NCI-H2171 (cell line): ENCODE measurements at regions not wholly inside any gene's neighbourhood (a gene's known extent, or its start where the extent isn't known, plus 50 kb on each side); places are given as distances from the start of the nearest gene placed in this dataset.
"Not testable (repeated sequence)": the region's sequence is repeated elsewhere in the genome, so short reads cannot be mapped to it uniquely, and the experiment has no call there.

Experiments
- DNase-seq: peaks from one replicate; lab custom pipeline; 2025; lab: John Stamatoyannopoulos, UW

DNA sequence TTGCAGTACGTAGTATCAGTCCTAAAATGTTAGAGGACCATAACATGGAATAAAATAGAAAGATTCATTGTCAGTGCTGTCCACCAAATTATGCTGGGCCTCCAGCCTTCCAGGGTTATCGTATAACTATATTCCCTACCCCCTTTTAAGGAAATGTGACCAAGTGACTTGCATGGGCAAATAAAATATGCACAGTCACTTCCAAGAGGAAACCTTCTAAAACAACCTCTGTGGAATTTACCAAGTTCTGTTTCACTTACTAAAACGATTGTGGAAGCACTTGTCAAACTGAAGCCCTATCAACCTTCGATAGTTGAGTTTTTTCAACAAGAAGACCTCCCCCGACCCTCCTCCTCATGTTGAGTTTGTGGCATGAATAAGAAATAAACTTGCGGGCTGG lies 345.4 kb upstream of the C16orf82 start:
- no peak for DNase-seq

DNA sequence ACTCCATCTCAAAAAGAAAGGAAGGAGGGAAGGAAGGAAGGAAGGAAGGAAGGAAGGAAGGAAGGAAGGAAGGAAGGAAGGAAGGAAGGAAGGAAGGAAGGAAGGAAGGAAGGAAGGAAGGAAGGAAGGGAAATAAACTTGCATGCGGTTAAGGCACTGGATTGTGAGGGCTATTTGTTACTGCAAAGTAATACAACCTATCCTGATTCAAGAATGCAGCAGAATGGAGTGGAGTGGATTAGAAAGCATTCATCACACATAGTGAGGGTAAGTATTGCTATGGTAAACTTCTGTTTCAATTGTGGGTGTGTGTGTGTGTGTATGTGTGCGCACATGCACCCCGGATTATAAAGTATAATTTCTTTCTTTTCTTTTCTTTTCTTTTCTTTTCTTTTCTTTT lies 344.8 kb upstream of the C16orf82 start:
- not testable (repeated sequence) for DNase-seq

GRCh38 chr16:26724189-26724588 lies 342.5 kb upstream of the C16orf82 start:
- no peak for DNase-seq

GRCh38 chr16:26727848-26728247 lies 338.9 kb upstream of the C16orf82 start:
- no peak for DNase-seq

DNA sequence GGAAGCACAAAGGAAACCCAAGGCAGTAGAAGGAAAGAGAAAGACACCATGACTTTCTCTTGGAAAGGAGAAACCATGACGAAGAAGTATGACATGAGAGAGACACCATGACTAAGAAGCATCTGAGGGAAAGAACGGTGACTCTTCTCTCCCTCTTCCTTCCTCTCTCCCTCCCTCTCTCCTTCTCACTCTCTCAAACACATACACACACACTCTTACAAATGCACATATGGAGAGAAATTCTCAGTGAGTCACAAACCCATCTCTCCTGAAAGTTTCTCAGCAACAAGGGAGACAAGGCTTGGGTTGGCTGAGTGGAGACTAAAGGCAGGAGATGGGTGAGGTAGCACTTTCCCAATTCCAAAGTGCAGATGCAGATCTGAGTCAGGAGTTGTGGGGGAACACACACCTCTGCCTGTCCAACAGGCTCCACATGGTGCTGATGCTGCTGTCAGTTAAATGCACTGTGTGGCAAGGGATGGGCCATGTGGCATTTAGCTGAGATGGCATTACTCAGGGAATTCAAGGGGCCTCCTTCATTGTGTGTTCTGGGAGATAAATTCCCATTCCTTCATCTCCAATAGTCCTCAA lies 336.7 kb upstream of the C16orf82 start:
- no peak for DNase-seq

DNA sequence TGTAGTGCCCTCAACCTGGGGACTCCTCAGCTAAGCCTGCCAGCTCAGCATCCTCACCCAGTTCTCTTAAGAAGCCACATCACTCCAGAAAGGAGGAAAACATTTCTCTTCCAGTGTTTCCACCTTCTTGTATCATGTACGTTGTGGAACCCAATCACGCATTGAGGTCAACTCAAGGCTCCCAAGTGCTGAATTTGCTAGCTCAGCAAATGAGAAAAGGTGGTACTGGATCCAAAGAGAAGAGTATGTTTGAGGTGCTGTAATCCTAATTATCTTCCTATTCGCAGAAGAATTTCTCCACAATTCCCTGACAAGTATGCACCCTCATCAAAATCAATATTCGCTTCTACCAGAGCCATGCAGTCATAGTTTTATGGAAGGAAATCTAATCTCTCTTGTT lies 335.0 kb upstream of the C16orf82 start:
- no peak for DNase-seq

DNA sequence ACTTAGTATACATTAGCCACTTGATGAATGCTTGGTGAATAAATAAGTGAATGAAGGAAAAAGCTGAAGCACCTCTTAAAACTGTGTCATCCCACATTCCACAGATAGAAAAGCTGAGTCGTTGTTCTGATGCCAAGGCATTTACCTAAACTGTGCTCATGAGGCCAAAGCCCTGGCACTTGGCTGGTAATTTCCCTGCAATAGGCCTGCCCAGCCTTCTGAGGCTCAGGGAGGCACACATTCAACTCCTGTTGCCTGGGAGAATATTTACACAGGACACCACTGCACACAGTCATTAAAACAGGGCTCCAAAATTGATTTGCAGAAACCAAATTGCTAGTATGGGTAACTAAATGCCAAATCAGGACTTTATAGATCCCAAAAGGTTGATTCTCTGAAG lies 333.0 kb upstream of the C16orf82 start:
- DNase-seq: no peak

DNA sequence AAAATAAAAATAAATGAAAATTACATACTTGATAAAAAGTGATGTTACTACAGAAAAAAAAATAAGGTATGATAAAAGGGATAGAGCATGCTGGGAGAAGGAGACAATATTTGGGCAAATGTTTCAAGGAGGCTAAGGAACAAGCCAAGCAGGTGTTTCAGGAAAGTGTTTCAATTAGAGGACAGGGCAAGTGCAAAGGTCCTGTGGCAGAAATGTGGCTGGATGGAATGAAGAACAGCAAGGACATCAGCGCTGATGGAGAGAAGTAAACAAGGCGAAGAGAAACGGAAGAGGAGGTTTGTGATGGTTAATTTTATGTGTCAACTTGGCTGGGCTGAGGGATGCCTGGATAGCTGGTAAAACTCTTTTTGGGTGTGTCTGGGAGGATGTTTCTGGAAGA lies 331.2 kb upstream of the C16orf82 start:
- DNase-seq: no peak

DNA sequence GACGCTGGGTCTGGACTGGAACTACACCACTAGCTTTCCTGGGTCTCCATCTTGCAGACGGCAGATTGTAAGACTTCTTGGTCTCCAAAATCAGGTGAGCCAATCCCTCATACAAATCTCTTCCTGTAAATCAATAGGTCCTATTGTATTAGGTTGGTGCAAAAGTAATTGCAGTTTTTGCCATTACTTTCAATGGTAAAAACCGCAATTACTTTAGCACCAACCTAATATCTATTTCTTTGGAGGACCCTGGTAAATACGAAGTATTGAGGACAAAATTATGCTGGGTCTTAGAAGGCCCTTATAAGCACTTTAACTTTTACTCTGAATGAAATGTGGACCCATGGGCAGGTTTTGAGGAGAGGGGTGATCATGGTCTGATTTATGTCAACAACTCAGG lies 330.6 kb upstream of the C16orf82 start:
- DNase-seq: no peak

- DNase-seq: no peak
These were observed 326.0 kb upstream of the C16orf82 start for GRCh38 chr16:26740771-26741170.

DNA sequence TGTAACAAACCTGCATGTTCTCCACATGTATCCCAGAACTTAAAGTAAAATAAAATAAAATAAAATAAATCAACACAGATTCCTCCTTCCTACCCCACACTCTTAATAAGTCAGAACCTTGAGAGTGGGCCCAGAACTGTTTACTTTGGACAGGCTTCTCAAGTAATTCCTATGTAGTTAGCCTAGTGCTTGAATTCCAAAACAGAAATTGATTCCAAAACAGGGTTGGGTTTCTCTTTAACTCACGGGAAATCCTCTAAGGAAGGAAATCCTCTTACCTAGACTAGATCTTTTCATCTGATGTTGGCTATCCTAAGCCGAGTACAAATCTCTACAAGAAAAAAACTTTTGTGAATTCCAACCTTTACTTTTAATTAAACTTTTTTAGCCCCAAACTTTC lies 324.7 kb upstream of the C16orf82 start:
- DNase-seq: no peak

GRCh38 chr16:26744430-26744829 lies 322.3 kb upstream of the C16orf82 start:
- DNase-seq: no peak

GRCh38 chr16:26747760-26748159 lies 319.0 kb upstream of the C16orf82 start:
- DNase-seq: no peak

DNA sequence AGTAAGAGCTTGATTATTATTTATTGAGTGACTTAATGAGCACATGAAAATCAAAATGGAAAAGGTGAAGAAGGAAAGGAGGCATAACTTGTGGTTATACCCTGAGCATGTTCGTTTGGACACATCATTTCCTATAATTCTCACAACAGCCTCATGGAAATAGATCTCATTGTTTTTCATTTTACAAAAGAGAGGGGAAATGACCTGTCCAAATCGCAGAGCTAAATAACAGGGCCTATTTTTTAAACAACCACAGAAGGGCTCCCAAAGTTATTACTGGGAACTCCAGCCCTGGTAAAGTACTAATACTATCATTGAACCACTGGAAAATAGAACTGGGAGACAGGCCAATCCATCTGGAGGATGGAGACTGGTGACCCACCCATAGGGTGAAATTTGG lies 317.7 kb upstream of the C16orf82 start:
- DNase-seq: no peak

- no peak for DNase-seq
These were observed 314.6 kb upstream of the C16orf82 start for GRCh38 chr16:26752166-26752565.

GRCh38 chr16:26756633-26757032 lies 310.1 kb upstream of the C16orf82 start:
- DNase-seq: no peak

DNA sequence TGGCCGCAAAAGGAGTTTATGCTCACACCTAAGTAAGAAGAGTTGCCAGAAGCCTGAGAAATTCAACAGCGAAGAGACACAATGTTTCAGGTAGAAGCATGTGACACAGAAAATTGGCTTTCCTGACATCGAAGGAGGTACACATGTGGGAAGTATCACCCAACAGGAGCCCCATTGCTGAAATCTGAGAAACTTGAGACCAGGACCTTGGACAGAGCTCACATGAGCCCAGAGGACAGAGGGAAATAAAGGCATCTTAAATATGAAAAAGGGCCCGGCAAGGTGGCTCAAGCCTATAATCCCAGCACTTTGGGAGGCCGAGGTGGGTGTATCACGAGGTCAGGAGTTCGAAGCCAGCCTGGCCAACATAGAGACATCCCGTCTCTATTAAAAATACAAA lies 304.1 kb upstream of the C16orf82 start:
- no peak for DNase-seq

GRCh38 chr16:26765087-26765486 lies 301.6 kb upstream of the C16orf82 start:
- no peak for DNase-seq

DNA sequence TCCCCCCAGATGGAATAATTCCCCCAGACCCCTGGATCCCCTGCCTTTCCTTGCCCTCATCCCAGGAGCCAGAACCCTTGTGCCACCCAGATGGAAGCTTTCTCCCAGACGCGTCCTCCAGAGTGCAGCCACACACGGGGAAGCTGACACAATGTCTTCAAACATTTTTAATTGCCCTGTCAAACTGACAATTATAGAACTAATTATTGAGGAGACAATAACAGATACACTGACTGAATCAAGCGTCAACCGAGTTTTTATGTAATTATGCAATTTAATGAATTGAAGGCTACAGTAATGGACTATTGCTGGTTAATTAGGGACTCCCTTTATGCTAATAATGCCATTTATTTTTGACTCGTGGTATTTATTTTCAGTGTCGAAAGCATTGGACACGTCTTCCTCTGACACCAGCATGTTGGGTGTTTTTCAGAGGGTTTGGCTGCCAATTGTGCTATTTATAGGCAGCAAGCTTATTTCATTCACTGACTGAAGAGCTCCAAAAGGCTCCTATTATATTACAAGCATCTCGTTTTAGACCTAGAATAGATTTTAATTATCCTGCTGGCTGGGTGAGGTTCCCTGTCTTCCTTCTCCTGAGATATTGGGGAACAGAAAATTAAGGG lies 298.2 kb upstream of the C16orf82 start:
- DNase-seq: no peak

DNA sequence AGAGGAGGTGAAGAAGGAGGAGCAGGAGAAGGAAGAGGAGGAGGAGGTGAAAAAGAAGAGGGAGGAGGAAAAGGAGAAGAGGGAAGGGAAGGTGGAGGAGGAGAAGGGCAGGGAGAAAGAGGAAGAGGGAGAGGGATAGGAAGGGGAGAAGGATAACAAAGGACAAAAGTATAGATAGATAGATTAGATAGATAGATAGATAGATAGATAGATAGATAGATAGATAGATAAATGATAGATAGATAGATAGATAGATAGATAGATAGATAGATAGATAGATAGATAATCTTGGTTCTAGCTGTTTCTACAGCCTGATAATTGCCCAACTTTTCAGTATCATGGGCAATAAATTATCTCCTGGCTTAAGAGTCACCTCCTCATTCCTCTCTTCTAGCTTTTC lies 296.2 kb upstream of the C16orf82 start:
- DNase-seq: no peak

GRCh38 chr16:26772503-26772902 lies 294.2 kb upstream of the C16orf82 start:
- DNase-seq: no peak

GRCh38 chr16:26777821-26778220 lies 288.9 kb upstream of the C16orf82 start:
- no peak for DNase-seq

DNA sequence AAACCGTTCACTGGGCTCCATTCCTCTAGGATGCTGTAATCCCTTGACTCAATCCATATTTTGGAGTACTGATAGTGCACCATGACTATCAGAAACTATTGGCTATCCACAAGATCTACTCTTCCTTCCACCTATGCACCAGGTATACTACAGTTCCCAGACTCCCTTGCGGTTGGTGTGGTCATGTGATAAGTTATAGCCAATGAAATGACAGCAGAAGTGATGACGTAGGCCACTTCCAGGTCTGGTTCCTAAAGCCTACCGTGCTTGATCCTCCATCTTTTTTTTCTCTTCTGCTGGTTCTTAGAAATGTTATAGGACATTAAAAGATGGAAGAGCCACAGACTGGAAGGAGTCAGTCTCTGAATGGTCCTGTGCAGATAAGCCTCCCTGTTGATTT lies 278.8 kb upstream of the C16orf82 start:
- DNase-seq: peak; percentile 8

DNA sequence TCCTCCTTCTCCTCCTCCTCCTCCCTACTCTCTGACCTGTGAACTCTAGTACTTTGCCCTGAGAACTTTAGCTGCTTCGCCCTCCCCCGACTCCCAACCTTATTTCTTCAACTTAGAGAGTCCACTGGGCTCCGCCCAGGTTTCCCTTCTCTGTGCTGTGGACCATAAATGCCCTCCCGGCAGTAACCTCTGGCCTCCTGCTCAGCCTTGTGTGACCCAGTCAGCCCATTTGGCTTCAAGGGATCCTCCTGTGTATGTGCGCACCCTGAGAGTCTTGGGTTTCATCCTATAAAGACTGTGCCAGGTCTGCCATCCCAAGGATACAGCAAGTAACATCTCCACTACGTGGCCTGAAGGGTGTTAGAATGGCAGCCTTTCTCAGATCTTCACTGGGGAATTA lies 275.6 kb upstream of the C16orf82 start:
- DNase-seq: no peak
